CD4-positive, alpha-beta T cell treated with Interleukin-4 for 1 hour (primary cell): ENCODE measurements at regions not wholly inside any gene's neighbourhood (a gene's known extent, or its start where the extent isn't known, plus 50 kb on each side); places are given as distances from the start of the nearest gene placed in this dataset.
"Not testable (repeated sequence)": the region's sequence is repeated elsewhere in the genome, so short reads cannot be mapped to it uniquely, and the experiment has no call there.

Experiments used
- DNase-seq, 2 donors: peaks; one replicate each; pipeline ENCODE4 v3.0.0-alpha.2; 2020 to 2022

DNA sequence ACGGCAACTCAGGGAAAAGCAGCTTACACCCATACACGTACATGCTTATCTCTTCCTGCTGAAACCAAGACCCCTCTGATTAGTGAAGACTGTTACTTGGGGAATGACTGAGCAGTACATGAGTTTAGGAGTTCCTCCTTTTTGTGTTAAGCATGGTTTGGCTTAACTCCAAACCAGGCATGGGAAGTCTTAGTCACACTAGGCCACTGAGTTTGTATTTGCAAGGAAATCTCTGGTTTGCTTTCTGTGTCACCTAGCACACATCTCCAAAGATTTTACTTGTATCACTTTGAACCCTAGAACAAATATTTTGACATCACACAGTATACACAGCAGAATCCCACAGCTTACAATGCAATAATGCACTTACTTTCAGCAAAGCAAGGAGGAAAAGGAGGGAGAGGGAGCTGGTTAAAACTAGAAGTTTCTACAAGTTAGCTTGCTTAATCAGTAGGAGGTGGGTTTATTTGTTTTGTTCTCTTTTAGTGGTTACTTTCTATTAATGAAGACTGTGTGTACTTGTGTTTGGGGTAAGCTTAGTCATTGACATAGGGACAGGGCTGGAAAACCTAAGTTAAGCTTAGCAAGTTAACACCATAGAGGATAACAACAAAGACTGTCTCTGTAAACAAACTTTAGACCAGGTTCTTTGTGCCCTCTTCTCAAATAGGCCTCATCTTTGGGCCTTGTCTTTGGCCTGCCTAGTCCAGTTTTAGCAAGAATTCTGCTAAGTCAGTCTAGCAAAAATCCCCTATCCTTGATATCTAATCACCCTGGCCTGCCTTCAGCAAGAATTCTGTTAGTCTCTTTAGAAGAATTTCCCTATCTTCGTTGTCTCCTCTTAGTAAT lies 219.4 kb downstream of the MREG start:
- DNase-seq: peak; percentile 7 to 50

DNA sequence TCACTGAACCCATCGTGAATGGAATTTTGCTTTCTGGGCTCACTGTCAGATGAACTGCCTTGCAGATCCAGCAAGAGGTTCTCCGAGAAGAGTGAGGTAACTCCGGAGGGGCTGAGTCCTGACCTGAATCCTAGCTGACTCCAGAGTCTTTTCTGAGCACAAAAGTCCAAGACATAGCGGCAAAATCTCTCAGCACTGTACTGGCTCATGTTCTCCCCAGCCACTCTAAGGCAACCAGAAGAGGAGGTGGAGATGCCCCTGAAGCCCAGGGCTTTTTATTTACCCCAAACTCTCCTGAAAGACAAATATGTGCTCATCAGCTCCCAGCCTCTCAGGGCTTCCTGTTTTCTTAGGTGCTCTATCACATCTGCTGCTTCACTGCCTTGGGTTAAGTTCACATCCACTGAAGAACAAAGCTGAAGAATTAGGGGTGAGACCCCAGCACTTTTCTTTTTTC lies 221.8 kb downstream of the MREG start:
- no peak for DNase-seq

DNA sequence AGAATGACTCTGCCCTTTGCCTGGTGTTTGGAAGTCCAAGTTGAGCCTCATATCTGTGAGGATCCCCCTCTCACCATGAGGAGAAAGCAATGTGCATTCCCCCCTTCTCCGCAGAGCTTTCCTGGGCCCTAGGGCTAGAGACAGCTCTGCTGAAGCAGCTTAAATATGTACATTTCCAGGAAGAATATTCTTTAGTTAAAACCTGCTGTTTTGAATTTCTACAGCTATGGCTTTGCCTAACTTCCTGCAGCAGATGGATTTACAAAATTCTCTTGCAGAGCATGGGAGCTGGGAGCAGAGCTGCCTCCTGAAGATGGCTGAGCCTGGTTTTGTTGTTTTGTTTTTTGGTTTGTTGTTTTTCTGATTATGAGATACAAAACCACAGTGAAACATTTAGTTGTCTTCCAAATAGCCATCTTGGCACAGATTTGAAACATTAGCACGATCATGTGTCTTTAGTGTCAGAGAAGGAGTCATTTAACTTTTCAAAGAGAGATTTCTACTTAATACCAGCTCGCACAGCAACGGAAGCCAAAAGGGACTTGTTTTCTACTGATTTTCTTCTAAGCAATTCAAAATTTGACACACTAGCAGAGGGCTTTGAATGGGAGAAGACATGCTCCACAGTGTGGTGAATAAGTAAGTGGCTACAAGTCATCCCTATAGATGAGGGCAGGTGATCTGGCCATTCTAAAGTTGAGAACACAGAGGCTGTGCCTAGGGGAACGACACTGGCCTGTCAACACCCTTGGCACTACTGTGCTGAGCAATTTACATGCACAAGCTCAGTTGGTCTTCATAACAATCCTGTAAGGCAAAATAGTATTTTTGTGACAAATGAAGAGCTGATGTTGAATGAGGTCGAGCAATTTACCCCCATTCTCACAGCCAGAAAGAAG lies 222.6 kb downstream of the MREG start:
- no peak for DNase-seq

DNA sequence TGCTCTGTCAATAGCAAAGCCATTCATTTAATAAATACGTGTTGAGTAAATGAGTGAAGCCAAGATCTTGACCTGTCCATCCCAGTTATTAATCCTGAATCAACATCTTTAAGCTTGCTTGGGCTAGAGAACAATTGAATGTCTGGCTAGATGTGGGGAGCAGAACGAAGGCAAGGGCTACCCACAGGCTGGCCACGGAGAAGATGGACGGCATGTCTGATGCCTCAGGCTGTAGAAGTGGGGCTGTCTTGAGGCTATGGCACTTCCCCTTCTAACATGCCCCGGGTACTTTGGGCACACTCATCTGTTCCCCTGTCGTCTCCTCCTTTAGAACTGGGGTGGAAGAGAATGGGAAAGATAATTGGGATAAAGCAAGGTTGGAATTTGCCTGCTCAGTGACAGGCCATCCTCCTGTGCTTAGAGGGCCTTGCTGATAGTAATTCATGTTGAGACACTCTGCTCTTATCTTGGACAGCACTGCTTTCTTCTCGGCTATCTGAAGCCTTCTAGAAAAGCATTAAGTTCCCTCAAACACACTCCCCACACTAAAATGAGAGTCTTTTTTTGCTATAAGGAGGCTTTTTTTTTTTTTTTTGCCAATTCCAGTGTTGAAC lies 225.7 kb downstream of the MREG start:
- DNase-seq: no peak

DNA sequence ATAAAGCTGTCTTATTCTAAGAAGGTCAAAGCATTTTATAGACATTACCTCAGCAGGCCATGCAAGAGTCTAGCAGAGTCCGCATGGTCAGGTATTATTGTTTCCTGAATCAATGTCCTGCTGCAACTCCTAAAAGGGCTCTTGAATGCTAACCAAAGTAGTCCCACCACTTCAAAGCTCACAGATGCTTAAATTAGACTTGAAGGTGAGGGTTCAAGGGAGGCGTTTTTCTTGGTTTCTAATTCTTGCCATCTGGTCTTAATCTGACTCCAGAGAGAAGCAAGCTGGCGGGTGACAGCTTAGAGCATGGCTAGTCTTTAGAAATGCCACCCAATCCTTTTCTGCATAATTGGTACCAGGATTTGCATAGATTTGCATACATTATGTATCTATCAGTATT lies 226.3 kb downstream of the MREG start:
- no peak for DNase-seq

DNA sequence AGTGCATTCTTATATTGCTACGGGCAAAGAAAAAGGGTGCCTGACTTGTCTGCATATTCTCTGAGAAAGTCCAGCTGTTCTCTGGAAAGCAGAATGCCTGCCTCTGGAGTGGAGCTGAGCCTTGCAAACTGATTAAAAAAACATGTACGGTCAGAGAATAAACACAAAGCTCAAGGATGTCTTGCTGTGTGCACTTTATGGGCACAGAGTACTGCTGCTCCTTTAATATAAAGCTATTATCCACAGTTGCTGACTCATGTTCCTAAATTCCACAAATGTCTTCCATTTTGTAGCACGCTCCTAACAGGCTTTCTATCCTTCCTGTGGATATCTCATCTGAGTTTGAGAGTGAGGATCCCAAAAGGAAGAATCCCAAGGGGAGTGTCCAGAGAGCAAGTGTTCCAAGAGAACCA lies 229.0 kb downstream of the MREG start:
- no peak for DNase-seq

DNA sequence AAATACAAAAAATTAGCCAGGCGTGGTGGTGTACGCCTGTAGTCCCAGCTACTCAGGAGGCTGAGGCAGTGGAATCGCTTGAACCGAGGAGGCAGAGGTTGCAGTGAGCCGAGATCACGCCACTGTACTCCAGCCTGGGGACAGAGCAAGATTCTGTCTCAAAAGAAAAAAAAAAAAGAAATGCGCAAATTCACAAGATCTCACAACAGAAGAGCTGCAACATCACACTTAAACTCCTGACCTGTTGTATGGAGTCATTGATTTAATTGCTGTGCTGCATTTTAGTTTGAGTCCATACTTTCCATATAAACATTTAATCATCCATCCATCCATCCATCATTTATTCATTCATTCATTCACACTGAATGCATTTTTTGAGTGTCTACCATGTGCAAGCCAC lies 229.7 kb downstream of the MREG start:
- not testable (repeated sequence) for DNase-seq

DNA sequence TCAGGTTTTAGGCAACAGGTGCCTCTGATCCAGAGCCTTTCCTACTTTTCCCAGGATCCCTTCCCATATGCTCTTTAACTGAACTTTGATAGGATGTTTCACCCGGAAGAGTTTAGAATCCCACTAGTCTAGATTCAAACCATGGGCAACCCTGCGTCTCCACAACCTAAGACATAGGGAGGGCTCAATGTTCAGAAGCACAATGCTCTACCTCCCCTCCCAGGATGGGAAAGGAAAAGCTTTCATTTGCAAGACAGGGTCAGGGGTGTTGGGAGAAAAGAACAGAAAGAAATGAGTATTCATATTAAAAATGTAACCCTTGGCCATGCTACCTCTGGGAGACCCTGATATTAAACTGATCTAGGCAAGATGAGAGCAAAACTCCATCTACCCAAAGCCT lies 230.4 kb downstream of the MREG start:
- no peak for DNase-seq

DNA sequence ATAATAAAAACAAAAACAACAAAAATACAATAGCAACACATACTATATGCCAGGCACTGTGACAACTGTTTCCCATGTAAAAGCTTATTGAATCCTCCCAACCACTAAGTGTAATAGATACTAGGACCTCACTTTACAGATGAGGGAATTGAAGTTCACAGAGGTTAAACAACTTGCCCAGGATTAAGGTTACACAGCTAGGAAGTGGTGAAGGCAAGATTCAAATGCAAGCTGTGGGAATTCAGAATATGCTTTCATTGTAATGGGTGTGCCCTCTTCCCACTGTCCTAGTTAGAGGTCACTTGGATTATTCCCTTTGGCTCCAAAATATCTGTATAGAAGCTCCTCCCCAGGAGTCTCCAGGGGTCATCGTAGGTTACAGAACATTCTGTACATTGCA lies 231.1 kb downstream of the MREG start:
- no peak for DNase-seq

DNA sequence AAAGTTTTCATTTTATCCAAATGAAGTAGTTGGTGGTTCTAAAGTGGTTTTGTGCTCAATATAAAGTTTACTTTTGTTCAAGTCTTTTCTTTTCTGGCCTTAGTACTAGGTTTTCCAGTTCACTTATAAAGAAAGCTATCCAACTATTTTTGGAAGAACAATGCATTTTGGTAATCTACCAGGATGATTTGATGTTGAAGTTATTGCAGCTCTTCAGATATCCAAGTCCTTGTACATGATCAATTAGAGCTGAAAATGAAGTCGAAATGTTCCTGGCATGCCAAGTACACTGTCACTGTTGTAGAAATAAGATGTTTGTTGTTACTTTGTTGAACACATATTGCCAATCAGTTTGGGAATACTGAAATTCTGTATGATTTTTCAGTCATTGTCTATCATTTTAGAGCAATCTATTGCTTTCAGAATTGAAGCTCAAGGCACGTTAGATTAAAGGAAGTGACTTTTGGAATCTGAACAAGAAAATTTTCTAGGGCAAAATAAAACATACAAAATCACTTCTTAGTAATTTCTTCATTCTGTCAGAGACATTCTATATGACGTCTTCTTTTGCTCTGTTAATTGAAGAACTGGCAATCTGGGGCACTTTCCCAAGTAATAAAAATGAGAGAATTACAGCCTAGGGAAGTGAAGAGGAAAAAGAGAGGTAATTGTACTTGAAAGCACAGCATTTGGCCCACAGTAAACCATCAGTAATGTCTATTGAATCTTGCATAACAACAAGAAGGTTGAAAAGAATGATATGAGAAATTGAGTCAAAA lies 232.3 kb downstream of the MREG start:
- no peak for DNase-seq

DNA sequence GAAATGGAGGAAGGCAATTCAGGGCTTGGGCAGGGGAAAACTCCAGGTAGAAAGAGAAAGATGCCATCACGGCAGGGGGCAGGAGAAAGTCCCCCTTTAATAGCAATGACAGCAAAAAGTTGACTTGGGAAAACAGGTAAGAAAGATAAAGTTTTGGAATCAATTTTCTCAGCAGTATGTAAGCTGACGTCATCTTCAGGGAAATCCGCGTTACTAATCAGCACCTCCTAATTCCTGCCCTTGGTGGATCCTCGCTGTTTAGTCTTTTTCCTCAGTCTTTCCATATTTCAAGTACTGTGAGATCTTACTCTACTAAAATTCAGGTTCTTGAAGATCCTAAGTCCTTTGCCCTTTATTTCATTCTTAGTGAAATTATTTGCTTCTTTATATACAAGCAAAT lies 233.0 kb downstream of the MREG start:
- DNase-seq: no peak

DNA sequence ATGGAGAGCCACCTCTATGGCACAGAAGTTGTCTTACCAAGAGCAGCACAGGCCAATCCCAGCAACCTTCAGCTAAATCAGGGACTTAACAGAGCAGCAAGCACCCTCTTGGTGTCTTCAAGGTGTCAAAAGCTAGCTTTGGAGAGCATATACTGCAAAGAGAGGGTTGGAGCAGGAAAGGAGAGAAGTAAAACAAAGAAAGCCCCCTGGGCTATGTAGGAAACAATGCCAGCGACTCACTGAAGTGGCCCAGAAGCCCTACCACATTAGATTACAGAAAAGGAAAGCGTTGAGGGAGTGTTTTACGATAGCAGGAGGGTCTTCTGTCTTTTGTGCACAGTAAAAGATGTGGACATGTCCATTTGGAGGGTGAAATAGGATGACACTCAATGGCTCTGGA lies 233.4 kb downstream of the MREG start:
- DNase-seq: no peak

DNA sequence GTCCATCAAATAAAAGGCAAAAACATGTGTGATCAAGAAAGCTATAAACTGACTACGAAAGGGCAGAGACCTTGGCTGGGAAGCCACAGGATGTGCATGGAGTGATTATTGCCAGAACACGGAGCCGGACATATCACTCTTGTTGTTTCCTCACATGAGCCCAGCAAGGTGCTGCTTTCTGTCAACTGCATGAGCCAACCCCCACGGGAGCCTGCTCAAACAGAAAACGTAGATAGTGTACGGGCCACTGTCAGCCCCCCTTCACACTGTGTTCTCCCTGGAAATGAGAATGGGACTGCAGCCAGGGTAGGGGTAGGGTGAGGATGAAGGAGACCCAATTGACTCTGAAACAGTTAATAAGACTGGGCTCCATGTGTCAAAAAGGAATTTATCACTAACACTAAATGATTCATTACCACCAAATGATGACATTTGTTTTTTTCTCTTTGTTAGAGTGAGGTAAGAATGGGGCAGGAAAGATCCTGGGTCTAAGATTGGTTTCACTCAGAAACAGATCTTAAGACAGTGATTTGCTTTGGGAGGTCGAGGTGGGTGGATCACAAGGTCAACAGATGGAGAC lies 235.8 kb downstream of the MREG start:
- no peak for DNase-seq

DNA sequence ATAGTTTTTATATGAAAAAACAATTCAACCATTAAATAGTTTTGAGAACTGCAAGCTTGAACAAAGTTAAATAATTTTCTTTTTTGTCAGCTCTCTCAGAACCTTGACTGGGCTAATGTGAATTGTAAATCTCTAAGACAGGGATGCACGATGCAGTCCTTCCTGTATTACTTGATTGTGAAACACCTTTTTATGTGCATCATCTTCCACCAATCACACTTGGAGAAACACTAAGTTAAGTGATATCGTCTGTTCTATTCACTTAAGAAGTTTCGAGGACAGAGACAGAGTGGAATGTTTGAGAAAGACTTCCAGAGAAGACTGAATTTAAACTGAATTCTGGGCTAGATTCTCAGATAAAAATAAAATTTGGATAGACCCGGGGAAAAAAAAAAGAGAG lies 238.2 kb downstream of the MREG start:
- no peak for DNase-seq

DNA sequence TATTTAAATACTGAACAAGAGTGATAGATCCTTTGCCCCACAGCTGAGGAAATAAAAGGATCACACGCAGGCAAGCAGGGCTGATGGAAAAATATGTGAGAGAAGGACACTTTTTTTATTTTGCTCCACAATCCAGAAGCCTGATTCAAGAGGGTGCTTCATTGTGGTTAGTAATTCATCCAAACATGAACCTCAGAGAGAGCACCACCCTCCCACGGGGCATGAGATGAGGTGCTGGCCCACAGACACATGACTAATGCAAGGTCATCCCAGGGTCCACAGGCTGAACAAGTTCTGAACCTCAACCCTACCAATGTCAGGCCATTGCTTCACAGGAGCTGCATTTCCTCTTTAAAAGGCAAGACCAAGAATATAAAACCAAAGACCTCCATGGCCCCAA lies 239.6 kb downstream of the MREG start:
- peak in 1 of 2 donors; percentile 57 for DNase-seq

DNA sequence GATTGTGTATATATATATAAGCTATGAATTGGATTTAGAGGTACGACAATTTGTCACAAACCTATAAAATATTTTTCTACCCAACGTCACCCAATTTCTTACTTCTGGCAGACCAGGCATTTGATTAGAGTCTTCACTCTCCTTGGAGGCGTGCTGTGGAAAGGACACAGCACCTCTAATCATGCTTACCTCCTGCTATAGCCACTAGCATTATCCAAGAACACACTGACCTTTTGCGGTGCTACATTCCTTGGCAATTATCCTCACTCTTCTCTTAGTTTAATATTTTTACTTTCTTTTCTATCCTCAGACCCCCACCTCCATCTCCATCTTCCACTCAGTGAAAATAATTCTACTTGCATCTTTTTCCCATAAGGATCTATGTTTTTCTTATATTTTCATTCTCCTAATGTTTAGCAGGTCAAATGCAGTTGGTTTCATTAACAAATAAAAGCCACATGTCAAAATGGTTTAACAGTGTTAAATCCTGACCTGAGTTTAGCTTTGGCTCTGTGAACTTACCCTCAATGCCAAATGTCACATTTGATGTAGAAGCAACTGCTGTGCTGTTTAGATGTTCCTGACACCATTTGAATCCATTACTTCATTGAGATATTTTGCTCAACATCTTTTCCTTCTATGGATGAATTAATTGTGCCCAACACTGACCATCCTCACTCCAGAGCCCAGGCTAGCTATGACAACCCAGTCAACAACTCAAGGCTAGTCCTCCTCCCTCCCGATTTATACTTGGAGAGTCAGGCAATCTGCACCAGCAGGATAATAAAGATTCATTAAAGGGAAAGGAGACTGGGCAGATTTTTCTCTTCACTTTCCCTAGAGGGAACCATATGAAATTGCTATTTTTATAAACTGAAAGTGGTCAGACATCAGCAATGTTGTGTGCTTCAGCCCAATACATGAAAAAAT lies 240.5 kb downstream of the MREG start:
- DNase-seq: no peak

DNA sequence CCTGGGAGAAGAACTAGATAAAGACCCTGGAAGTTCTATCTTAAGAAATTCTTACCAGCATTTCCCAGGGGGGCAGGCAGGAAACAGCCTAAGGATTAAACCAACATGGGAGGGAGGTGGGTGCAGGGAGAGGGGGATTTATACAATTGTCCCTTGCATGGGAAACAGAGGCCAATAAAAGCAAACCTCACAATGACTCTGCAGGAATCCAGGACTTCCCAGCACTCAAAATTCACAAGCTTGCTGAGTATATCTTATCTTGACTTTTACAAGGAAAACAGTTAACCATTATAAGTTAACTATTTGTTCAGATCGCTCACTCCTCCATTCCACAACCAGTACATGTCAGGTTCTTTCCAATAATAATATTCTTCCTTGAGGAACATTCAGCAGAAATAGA lies 241.3 kb downstream of the MREG start:
- DNase-seq: no peak

DNA sequence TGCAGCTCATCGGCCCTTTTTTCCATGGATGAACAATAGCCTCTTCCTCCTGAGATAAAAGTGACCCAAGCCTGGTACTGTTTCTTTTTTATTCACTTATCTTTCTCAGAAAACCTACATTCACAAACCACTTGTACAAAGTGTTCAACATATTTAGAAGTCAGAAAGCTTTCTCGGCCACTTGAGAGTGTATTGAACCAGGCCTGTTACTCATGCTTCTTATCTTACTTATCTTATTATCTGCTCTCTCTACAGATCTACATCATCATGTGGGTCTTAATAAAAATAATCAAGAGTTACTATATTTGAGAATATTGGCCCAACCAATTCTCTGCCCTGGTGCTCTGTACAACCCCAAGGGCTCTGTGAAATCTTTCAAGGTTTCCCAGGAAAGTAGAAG lies 242.1 kb downstream of the MREG start:
- no peak for DNase-seq

DNA sequence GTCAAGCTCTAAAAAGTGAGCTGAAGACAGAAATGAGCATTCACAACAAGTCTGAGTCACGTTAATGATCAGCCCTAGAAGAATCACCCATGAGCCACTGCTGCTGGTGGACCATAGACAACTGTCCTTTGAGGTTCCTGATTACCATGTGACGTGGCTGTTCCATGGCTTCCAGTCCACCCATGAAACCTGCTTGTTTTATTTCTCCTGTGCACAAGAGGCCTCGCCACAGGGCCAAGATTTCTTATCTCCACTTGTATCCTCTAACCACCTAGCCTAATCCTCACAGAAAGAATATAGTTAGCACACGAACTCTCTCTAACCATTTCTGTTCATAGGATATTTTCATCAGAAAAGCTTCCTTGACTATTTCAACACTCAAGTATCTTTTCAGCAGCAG lies 242.7 kb downstream of the MREG start:
- DNase-seq: no peak

DNA sequence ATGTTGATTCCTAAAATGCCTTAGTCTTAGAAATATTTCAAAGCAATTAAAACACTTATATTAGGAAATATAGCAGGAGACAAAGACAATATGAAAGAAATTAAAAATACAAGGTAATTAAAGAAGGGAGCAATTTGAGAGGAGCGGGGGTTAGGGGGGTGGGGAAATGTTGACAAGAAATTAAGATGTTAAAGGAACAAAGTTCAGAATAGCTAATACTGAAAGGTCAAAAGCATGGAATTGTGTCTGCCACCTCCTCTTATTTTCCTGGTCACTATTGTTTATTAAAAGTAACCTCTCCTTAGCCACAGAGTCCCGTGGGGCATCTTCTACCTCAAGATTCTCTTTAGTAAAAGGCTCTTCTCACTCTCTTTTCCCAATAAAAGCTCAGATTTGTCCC lies 244.1 kb downstream of the MREG start:
- no peak for DNase-seq

DNA sequence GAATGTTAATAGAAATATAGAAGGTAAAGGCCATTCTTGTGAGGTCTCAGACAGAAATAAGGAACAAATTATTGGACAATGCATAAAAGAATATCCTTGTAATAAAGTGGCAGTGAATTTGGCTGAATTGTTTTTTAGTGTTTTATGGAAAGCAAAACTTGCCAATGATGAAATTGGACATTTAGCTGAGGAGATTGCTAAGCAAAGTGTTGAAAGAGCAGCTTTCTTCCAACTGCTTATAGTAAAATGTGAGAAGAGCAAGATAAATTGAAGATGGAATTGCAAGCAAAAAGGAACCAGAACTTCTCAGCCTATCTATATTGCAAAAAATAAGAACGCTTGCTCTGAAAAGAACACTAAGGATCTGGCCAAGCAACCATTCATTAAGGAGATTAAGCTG lies 245.7 kb downstream of the MREG start:
- DNase-seq: no peak
